Rectal smooth muscle tissue (tissue), 1 donor: ENCODE measurements at regions not wholly inside any gene's neighbourhood (a gene's known extent, or its start where the extent isn't known, plus 50 kb on each side); places are given as distances from the start of the nearest gene placed in this dataset.
A peak's percentile ranks its signal among the peaks of the same experiment; 100 is the strongest.

ENCODE experiments used
- H3K27ac ChIP-seq: one replicate; pipeline ENCODE4 v1.7.0; 2013; ENCODE audit warnings: low read depth, low read length, inconsistent platforms
- H3K27me3 ChIP-seq: one replicate; pipeline ENCODE4 v1.7.0; 2013; ENCODE audit warnings: low read length; ENCODE audit not compliant: control insufficient read depth, insufficient read depth
- H3K36me3 ChIP-seq: one replicate; pipeline ENCODE4 v1.7.0; 2013; ENCODE audit warnings: low read length; ENCODE audit not compliant: control insufficient read depth, insufficient read depth
- H3K4me1 ChIP-seq: one replicate; pipeline ENCODE4 v1.7.0; 2013; ENCODE audit warnings: low read length; ENCODE audit not compliant: control insufficient read depth, insufficient read depth
- H3K4me3 ChIP-seq: one replicate; pipeline ENCODE4 v1.7.0; 2013; ENCODE audit warnings: low read length
- H3K9ac ChIP-seq: one replicate; pipeline ENCODE4 v1.7.0; 2013; ENCODE audit warnings: low read length

- peaks cover 10% of the 10 kb centered on the region for H3K4me1 ChIP-seq
- no peaks in the 10 kb centered on the region for H3K27me3 ChIP-seq
- no peaks in the 10 kb centered on the region for H3K36me3 ChIP-seq
- no peak overlapping the region for H3K27ac ChIP-seq
- H3K9ac ChIP-seq, result no peak overlapping the region
- H3K4me3 ChIP-seq, result no peak overlapping the region
Measured at GRCh38 chr1:163406772-163407171, 85.0 kb downstream of the NUF2 start.

- H3K27ac ChIP-seq, result no peak overlapping the region
- no peak overlapping the region for H3K9ac ChIP-seq
- H3K27me3 ChIP-seq, result no peaks in the 10 kb centered on the region
- no peak overlapping the region for H3K4me3 ChIP-seq
- H3K4me1 ChIP-seq, result peaks cover 10% of the 10 kb centered on the region
- no peaks in the 10 kb centered on the region for H3K36me3 ChIP-seq
Measured at GRCh38 chr1:163408262-163408661, 86.5 kb downstream of the NUF2 start.

GRCh38 chr1:163410073-163410999 lies 88.6 kb downstream of the NUF2 start:
- Histone ChIP-seq H3K36me3 (no peaks in the 10 kb centered on the region), H3K4me3 (no peak overlapping the region), H3K27me3 (no peaks in the 10 kb centered on the region), H3K9ac (no peak overlapping the region), H3K27ac (no peak overlapping the region), H3K4me1 (peaks cover 10% of the 10 kb centered on the region)

- no peak overlapping the region for H3K9ac ChIP-seq
- no peaks in the 10 kb centered on the region for H3K36me3 ChIP-seq
- H3K4me1 ChIP-seq, result peaks cover 5% of the 10 kb centered on the region
- no peak overlapping the region for H3K4me3 ChIP-seq
- no peaks in the 10 kb centered on the region for H3K27me3 ChIP-seq
- H3K27ac ChIP-seq, result no peak overlapping the region
Measured at GRCh38 chr1:163412221-163412620, 90.5 kb downstream of the NUF2 start.

GRCh38 chr1:163414778-163415177 lies 93.0 kb downstream of the NUF2 start:
- Histone ChIP-seq H3K4me3 (no peak overlapping the region), H3K27ac (no peak overlapping the region), H3K9ac (no peak overlapping the region), H3K4me1 (no peaks in the 10 kb centered on the region), H3K36me3 (no peaks in the 10 kb centered on the region), H3K27me3 (no peaks in the 10 kb centered on the region)

- Histone ChIP-seq H3K9ac (no peak overlapping the region), H3K4me3 (no peak overlapping the region), H3K4me1 (no peaks in the 10 kb centered on the region), H3K27me3 (no peaks in the 10 kb centered on the region), H3K36me3 (no peaks in the 10 kb centered on the region), H3K27ac (no peak overlapping the region)
Measured at GRCh38 chr1:163421701-163422100, 99.9 kb downstream of the NUF2 start.

GRCh38 chr1:163422738-163423404 lies 101.1 kb downstream of the NUF2 start:
- no peak overlapping the region for H3K4me3 ChIP-seq
- H3K36me3 ChIP-seq, result no peaks in the 10 kb centered on the region
- H3K27ac ChIP-seq, result no peak overlapping the region

GRCh38 chr1:163426505-163427251 lies 104.9 kb downstream of the NUF2 start:
- no peaks in the 10 kb centered on the region for H3K4me1 ChIP-seq
- H3K27ac ChIP-seq, result no peak overlapping the region
- no peaks in the 10 kb centered on the region for H3K27me3 ChIP-seq
- H3K4me3 ChIP-seq, result no peak overlapping the region
- no peaks in the 10 kb centered on the region for H3K36me3 ChIP-seq
- no peak overlapping the region for H3K9ac ChIP-seq

More at GRCh38 chr1:163422738-163423404, 101.1 kb downstream of the NUF2 start:
- H3K9ac ChIP-seq, result no peak overlapping the region
- H3K27me3 ChIP-seq, result no peaks in the 10 kb centered on the region
- H3K4me1 ChIP-seq, result no peaks in the 10 kb centered on the region

- no peaks in the 10 kb centered on the region for H3K27me3 ChIP-seq
Measured at GRCh38 chr1:163427279-163427678, 105.5 kb downstream of the NUF2 start.

GRCh38 chr1:163436140-163436812 lies 114.5 kb downstream of the NUF2 start:
- Histone ChIP-seq H3K4me3 (no peak overlapping the region), H3K4me1 (peaks cover 30% of the 10 kb centered on the region), H3K27me3 (no peaks in the 10 kb centered on the region), H3K36me3 (no peaks in the 10 kb centered on the region), H3K9ac (no peak overlapping the region), H3K27ac (peak overlapping the region; percentile 64)

More at GRCh38 chr1:163427279-163427678, 105.5 kb downstream of the NUF2 start:
- H3K4me3 ChIP-seq, result no peak overlapping the region
- H3K36me3 ChIP-seq, result no peaks in the 10 kb centered on the region
- H3K9ac ChIP-seq, result no peak overlapping the region
- H3K27ac ChIP-seq, result no peak overlapping the region
- no peaks in the 10 kb centered on the region for H3K4me1 ChIP-seq

GRCh38 chr1:163439471-163439870 lies 117.7 kb downstream of the NUF2 start:
- Histone ChIP-seq H3K27ac (peak overlapping the region; percentile 1), H3K4me3 (no peak overlapping the region), H3K9ac (no peak overlapping the region), H3K4me1 (peaks cover 27% of the 10 kb centered on the region), H3K36me3 (no peaks in the 10 kb centered on the region), H3K27me3 (no peaks in the 10 kb centered on the region)

- Histone ChIP-seq H3K27ac (peak overlapping the region; percentile 1), H3K36me3 (no peaks in the 10 kb centered on the region), H3K4me3 (no peak overlapping the region), H3K4me1 (peaks cover 26% of the 10 kb centered on the region), H3K9ac (no peak overlapping the region), H3K27me3 (no peaks in the 10 kb centered on the region)
Measured at GRCh38 chr1:163440090-163440489, 118.3 kb downstream of the NUF2 start.
